ENCODE measurements at regions not wholly inside any gene's neighbourhood (a gene's known extent, or its start where the extent isn't known, plus 50 kb on each side); places are given as distances from the start of the nearest gene placed in this dataset.
A peak's percentile ranks its signal among the peaks of the same experiment; 100 is the strongest.

GRCh38 chr18:57970356-57971095 lies 73.5 kb upstream of the NEDD4L start:
- Histone ChIP-seq H3K4me3 (ENCODE audit: low read length) (no peak overlapping the region), H3K4me1 (ENCODE audit: control insufficient read depth in 2 of 2, insufficient read depth in 2 of 2, low read length in 2 of 2) (no peaks in the 10 kb centered on the region), H3K27ac (ENCODE audit: low read depth, low read length) (no peak overlapping the region), H3K27me3 (ENCODE audit: control insufficient read depth in 2 of 2, insufficient read depth in 2 of 2, low read length in 2 of 2) (no peaks in the 10 kb centered on the region), H3K36me3 (ENCODE audit: control insufficient read depth in 2 of 3, insufficient read depth in 3 of 3, low read length in 3 of 3) (no peaks in the 10 kb centered on the region), H3K9me3 (ENCODE audit: control insufficient read depth in 2 of 3, low read length in 3 of 3) (no peaks in the 10 kb centered on the region)
- Mint-ChIP-seq H3K27me3 (peaks cover 2 to 24% (median 7%) of the 10 kb centered on the region in 5 donors), H3K36me3 (no peaks in the 10 kb centered on the region), H3K4me1 (peaks cover 0 to 4% (median 0%) of the 10 kb centered on the region in 7 donors), H3K4me3 (no peak overlapping the region), H3K9me3 (peaks cover 0 to 4% (median 0%) of the 10 kb centered on the region in 11 donors), H3K27ac (no peak overlapping the region)
- intact Hi-C loops (cut with micrococcal nuclease), result no loop called here
- DNase-seq (no peak), ATAC-seq (no peak)
- ChIA-PET CTCF (no interaction called here), POLR2A (no interaction called here)

- Mint-ChIP-seq H3K27me3 (peaks cover 7 to 20% (median 10%) of the 10 kb centered on the region in 5 donors), H3K27ac (no peak overlapping the region), H3K9me3 (peaks cover 0 to 4% (median 0%) of the 10 kb centered on the region in 11 donors), H3K4me1 (peaks cover 0 to 4% (median 0%) of the 10 kb centered on the region in 7 donors), H3K4me3 (no peak overlapping the region), H3K36me3 (no peaks in the 10 kb centered on the region)
- no peak overlapping the region for H3K4me3 ChIP-seq (ENCODE audit: low read length)
- H3K9me3 ChIP-seq (ENCODE audit: control insufficient read depth in 2 of 3, low read length in 3 of 3), result no peaks in the 10 kb centered on the region
- no peak for ATAC-seq
- H3K4me1 ChIP-seq (ENCODE audit: control insufficient read depth in 2 of 2, insufficient read depth in 2 of 2, low read length in 2 of 2), result no peaks in the 10 kb centered on the region
- ChIA-PET CTCF (no interaction called here), POLR2A (no interaction called here)
- no peaks in the 10 kb centered on the region for H3K27me3 ChIP-seq (ENCODE audit: control insufficient read depth in 2 of 2, insufficient read depth in 2 of 2, low read length in 2 of 2)
- H3K36me3 ChIP-seq (ENCODE audit: control insufficient read depth in 2 of 3, insufficient read depth in 3 of 3, low read length in 3 of 3), result no peaks in the 10 kb centered on the region
- intact Hi-C loops (cut with micrococcal nuclease), result no loop called here
- DNase-seq, result no peak
- H3K27ac ChIP-seq (ENCODE audit: low read depth, low read length), result no peak overlapping the region
Observed at GRCh38 chr18:57969824-57970223, 74.2 kb upstream of the NEDD4L start.

DNA sequence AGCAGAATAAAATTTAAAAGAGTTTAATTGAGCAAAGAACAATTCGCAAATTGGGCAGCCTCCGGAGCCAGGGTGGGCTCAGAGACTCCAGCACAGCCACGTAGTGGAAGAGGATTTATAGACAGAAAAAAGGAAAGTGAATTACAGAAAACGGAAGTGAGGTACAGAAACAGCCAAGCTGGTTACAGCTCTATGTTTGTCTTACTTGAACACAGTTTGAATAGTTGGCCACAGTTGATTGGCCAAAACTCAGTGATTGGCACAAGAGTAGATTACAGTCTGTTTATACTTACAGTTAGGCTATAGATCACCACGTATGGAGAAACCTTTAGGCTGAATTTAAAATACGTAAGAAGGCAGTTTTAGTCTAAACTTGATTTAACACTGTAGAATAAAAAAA lies 78.8 kb upstream of the NEDD4L start:
- H3K4me3 Mint-ChIP-seq, result no peak overlapping the region
- no peaks in the 10 kb centered on the region for H3K4me1 ChIP-seq (ENCODE audit: control insufficient read depth in 2 of 2, insufficient read depth in 2 of 2, low read length in 2 of 2)
- H3K9me3 Mint-ChIP-seq, result peaks cover 0 to 4% (median 0%) of the 10 kb centered on the region in 11 donors
- POLR2A ChIA-PET, result no interaction called here
- intact Hi-C loops (cut with micrococcal nuclease), result no loop called here
- ATAC-seq (no peak), DNase-seq (no peak)
- H3K27ac ChIP-seq (ENCODE audit: low read depth, low read length), result no peak overlapping the region
- H3K4me1 Mint-ChIP-seq, result peaks cover 0 to 4% (median 0%) of the 10 kb centered on the region in 7 donors
- no peak overlapping the region for H3K4me3 ChIP-seq (ENCODE audit: low read length)
- H3K27me3 Mint-ChIP-seq, result peaks cover 10 to 25% (median 21%) of the 10 kb centered on the region in 5 donors
- no peaks in the 10 kb centered on the region for H3K27me3 ChIP-seq (ENCODE audit: control insufficient read depth in 2 of 2, insufficient read depth in 2 of 2, low read length in 2 of 2)
- CTCF ChIA-PET, result no interaction called here
- H3K9me3 ChIP-seq (ENCODE audit: control insufficient read depth in 2 of 3, low read length in 3 of 3), result no peaks in the 10 kb centered on the region
- no peaks in the 10 kb centered on the region for H3K36me3 ChIP-seq (ENCODE audit: control insufficient read depth in 2 of 3, insufficient read depth in 3 of 3, low read length in 3 of 3)
- no peak overlapping the region for H3K27ac Mint-ChIP-seq
- no peaks in the 10 kb centered on the region for H3K36me3 Mint-ChIP-seq

GRCh38 chr18:57961876-57962505 lies 82.0 kb upstream of the NEDD4L start:
- no peaks in the 10 kb centered on the region for H3K9me3 ChIP-seq (ENCODE audit: control insufficient read depth in 2 of 3, low read length in 3 of 3)
- Mint-ChIP-seq H3K4me3 (no peak overlapping the region), H3K9me3 (no peaks in the 10 kb centered on the region), H3K27me3 (peaks cover 11 to 36% (median 29%) of the 10 kb centered on the region in 5 donors), H3K27ac (no peak overlapping the region), H3K4me1 (peaks cover 0 to 3% (median 0%) of the 10 kb centered on the region in 7 donors), H3K36me3 (no peaks in the 10 kb centered on the region)
- CTCF ChIA-PET, result no interaction called here
- no peak overlapping the region for H3K4me3 ChIP-seq (ENCODE audit: low read length)
- no peaks in the 10 kb centered on the region for H3K36me3 ChIP-seq (ENCODE audit: control insufficient read depth in 2 of 3, insufficient read depth in 3 of 3, low read length in 3 of 3)
- DNase-seq, result no peak
- no peaks in the 10 kb centered on the region for H3K4me1 ChIP-seq (ENCODE audit: control insufficient read depth in 2 of 2, insufficient read depth in 2 of 2, low read length in 2 of 2)
- ATAC-seq, result no peak
- intact Hi-C loops (cut with micrococcal nuclease), result no loop called here
- H3K27me3 ChIP-seq (ENCODE audit: control insufficient read depth in 2 of 2, insufficient read depth in 2 of 2, low read length in 2 of 2), result no peaks in the 10 kb centered on the region
- no peak overlapping the region for H3K27ac ChIP-seq (ENCODE audit: low read depth, low read length)
- POLR2A ChIA-PET, result no interaction called here

- Histone ChIP-seq H3K4me3 (ENCODE audit: low read length) (no peak overlapping the region), H3K27ac (ENCODE audit: low read depth, low read length) (no peak overlapping the region), H3K36me3 (ENCODE audit: control insufficient read depth in 2 of 3, insufficient read depth in 3 of 3, low read length in 3 of 3) (no peaks in the 10 kb centered on the region), H3K27me3 (ENCODE audit: control insufficient read depth in 2 of 2, insufficient read depth in 2 of 2, low read length in 2 of 2) (no peaks in the 10 kb centered on the region), H3K4me1 (ENCODE audit: control insufficient read depth in 2 of 2, insufficient read depth in 2 of 2, low read length in 2 of 2) (no peaks in the 10 kb centered on the region), H3K9me3 (ENCODE audit: control insufficient read depth in 2 of 3, low read length in 3 of 3) (no peaks in the 10 kb centered on the region)
- H3K9me3 Mint-ChIP-seq, result no peaks in the 10 kb centered on the region
- CTCF ChIA-PET, result no interaction called here
- peaks cover 0 to 3% (median 0%) of the 10 kb centered on the region in 7 donors for H3K4me1 Mint-ChIP-seq
- POLR2A ChIA-PET, result no interaction called here
- intact Hi-C loops (cut with micrococcal nuclease), result no loop called here
- no peak for DNase-seq
- no peak overlapping the region for H3K27ac Mint-ChIP-seq
- H3K27me3 Mint-ChIP-seq, result peaks cover 11 to 36% (median 29%) of the 10 kb centered on the region in 5 donors
- no peak overlapping the region for H3K4me3 Mint-ChIP-seq
- H3K36me3 Mint-ChIP-seq, result no peaks in the 10 kb centered on the region
- ATAC-seq, result no peak
Observed at GRCh38 chr18:57961411-57961810, 82.6 kb upstream of the NEDD4L start.

DNA sequence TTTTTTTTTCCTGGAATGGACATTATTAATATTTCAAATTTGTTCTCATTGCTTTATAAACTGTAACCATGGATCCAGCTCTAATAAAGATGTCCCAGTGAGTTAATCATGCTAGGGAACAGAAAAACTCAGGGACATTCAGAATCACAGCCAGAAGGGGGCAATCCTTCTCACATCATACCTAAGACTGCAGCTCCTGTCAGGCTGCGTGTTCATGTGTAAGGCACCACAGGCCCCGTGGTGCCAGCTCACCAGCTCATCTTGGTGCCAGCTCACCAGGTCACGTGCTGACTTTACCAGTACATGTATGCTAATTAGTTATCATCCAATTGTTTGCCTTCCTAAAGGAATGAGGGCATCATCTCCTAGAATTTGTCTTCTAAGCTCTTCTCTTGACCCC lies 84.7 kb upstream of the NEDD4L start:
- Mint-ChIP-seq H3K27me3 (peaks cover 11 to 30% (median 25%) of the 10 kb centered on the region in 5 donors), H3K4me3 (no peak overlapping the region), H3K36me3 (no peaks in the 10 kb centered on the region), H3K4me1 (peaks cover 0 to 3% (median 0%) of the 10 kb centered on the region in 7 donors), H3K9me3 (no peaks in the 10 kb centered on the region), H3K27ac (no peak overlapping the region)
- Histone ChIP-seq H3K36me3 (ENCODE audit: control insufficient read depth in 2 of 3, insufficient read depth in 3 of 3, low read length in 3 of 3) (no peaks in the 10 kb centered on the region), H3K9me3 (ENCODE audit: control insufficient read depth in 2 of 3, low read length in 3 of 3) (no peaks in the 10 kb centered on the region), H3K4me3 (ENCODE audit: low read length) (no peak overlapping the region), H3K27ac (ENCODE audit: low read depth, low read length) (no peak overlapping the region), H3K4me1 (ENCODE audit: control insufficient read depth in 2 of 2, insufficient read depth in 2 of 2, low read length in 2 of 2) (no peaks in the 10 kb centered on the region), H3K27me3 (ENCODE audit: control insufficient read depth in 2 of 2, insufficient read depth in 2 of 2, low read length in 2 of 2) (no peaks in the 10 kb centered on the region)
- ATAC-seq, result no peak
- ChIA-PET CTCF (no interaction called here), POLR2A (no interaction called here)
- intact Hi-C loops (cut with micrococcal nuclease), result loop anchor here in 1 of 2 donors (1.0 to 5.0 kb wide), 2 partner anchors 83 to 163 kb away; partner anchors contain the start of gene NEDD4L
- DNase-seq, result peak in 1 of 9 donors; percentile 2

GRCh38 chr18:57957210-57957609 lies 86.8 kb upstream of the NEDD4L start:
- H3K27ac Mint-ChIP-seq, result no peak overlapping the region
- no peaks in the 10 kb centered on the region for H3K36me3 ChIP-seq (ENCODE audit: control insufficient read depth in 2 of 3, insufficient read depth in 3 of 3, low read length in 3 of 3)
- no peaks in the 10 kb centered on the region for H3K9me3 Mint-ChIP-seq
- no peaks in the 10 kb centered on the region for H3K36me3 Mint-ChIP-seq
- no peak overlapping the region for H3K4me3 ChIP-seq (ENCODE audit: low read length)
- no peak overlapping the region for H3K4me3 Mint-ChIP-seq
- peaks cover 0 to 3% (median 0%) of the 10 kb centered on the region in 7 donors for H3K4me1 Mint-ChIP-seq
- CTCF ChIA-PET, result no interaction called here
- no peaks in the 10 kb centered on the region for H3K27me3 ChIP-seq (ENCODE audit: control insufficient read depth in 2 of 2, insufficient read depth in 2 of 2, low read length in 2 of 2)
- POLR2A ChIA-PET, result no interaction called here
- no peaks in the 10 kb centered on the region for H3K4me1 ChIP-seq (ENCODE audit: control insufficient read depth in 2 of 2, insufficient read depth in 2 of 2, low read length in 2 of 2)
- no peak overlapping the region for H3K27ac ChIP-seq (ENCODE audit: low read depth, low read length)
- H3K9me3 ChIP-seq (ENCODE audit: control insufficient read depth in 2 of 3, low read length in 3 of 3), result no peaks in the 10 kb centered on the region
- ATAC-seq, result no peak
- intact Hi-C loops (cut with micrococcal nuclease), result loop anchor here in 1 of 2 donors (5.0 kb wide), 1 partner anchor 85 kb away; the partner anchor contains the start of gene NEDD4L
- H3K27me3 Mint-ChIP-seq, result peaks cover 11 to 30% (median 20%) of the 10 kb centered on the region in 5 donors
- DNase-seq, result no peak
